GM23248 (cell line): ENCODE measurements at regions not wholly inside any gene's neighbourhood (a gene's known extent, or its start where the extent isn't known, plus 50 kb on each side); places are given as distances from the start of the nearest gene placed in this dataset.
"Not testable (repeated sequence)": the region's sequence is repeated elsewhere in the genome, so short reads cannot be mapped to it uniquely, and the experiment has no call there.

Experiments used
- DNase-seq: peaks from one replicate; pipeline ENCODE4 v3.0.0-alpha.2; 2015
- H2AFZ ChIP-seq: fragments of 200-600 bp; sonication (generic); 2 replicates; pipeline ENCODE4 v1.6.1; 2016; ENCODE audit warnings: antibody characterized with exemption
- H3F3A ChIP-seq: fragments of 200-600 bp; sonication (generic); 2 replicates; pipeline ENCODE4 v1.6.1; 2016; ENCODE audit warnings: mild to moderate bottlenecking, antibody characterized with exemption, mixed run types; ENCODE audit not compliant: insufficient read depth
- H3K27ac ChIP-seq: fragments of 200-600 bp; sonication (generic); 2 replicates; pipeline ENCODE4 v1.5.1; 2016; ENCODE audit warnings: mild to moderate bottlenecking
- H3K27me3 ChIP-seq: fragments of 200-600 bp; sonication (generic); replicated peaks from 2 replicates; pipeline ENCODE4 v1.6.1; 2016; ENCODE audit warnings: mild to moderate bottlenecking; ENCODE audit not compliant: insufficient read depth
- H3K36me3 ChIP-seq: fragments of 200-600 bp; sonication (generic); 2 replicates; pipeline ENCODE4 v1.6.1; 2016; ENCODE audit warnings: low read depth, mild to moderate bottlenecking
- H3K4me1 ChIP-seq: fragments of 200-600 bp; sonication (generic); 2 replicates; pipeline ENCODE4 v1.6.1; 2016; ENCODE audit warnings: mild to moderate bottlenecking; ENCODE audit not compliant: insufficient read depth
- H3K4me2 ChIP-seq: fragments of 200-600 bp; sonication (generic); one replicate; pipeline ENCODE4 v1.6.1; 2016; ENCODE audit warnings: mild to moderate bottlenecking; ENCODE audit not compliant: unreplicated experiment
- H3K4me3 ChIP-seq: fragments of 200-600 bp; sonication (generic); 2 replicates; pipeline ENCODE4 v1.5.1; 2016; ENCODE audit warnings: mild to moderate bottlenecking
- H3K79me2 ChIP-seq: fragments of 200-600 bp; sonication (generic); 2 replicates; pipeline ENCODE4 v1.6.1; 2016; ENCODE audit warnings: mild to moderate bottlenecking; ENCODE audit not compliant: insufficient read depth
- H3K9ac ChIP-seq: fragments of 200-600 bp; sonication (generic); 2 replicates; pipeline ENCODE4 v1.6.1; 2016; ENCODE audit warnings: mild to moderate bottlenecking
- H3K9me2 ChIP-seq: fragments of 200-600 bp; sonication (generic); 2 replicates; pipeline ENCODE4 v1.6.1; 2016; ENCODE audit warnings: mixed run types, mild to moderate bottlenecking, moderate library complexity; ENCODE audit not compliant: insufficient read depth
- H3K9me3 ChIP-seq: fragments of 200-600 bp; sonication (generic); one replicate; pipeline ENCODE4 v1.6.1; 2017; ENCODE audit warnings: low read depth
- H4K20me1 ChIP-seq: fragments of 200-600 bp; sonication (generic); 2 replicates; pipeline ENCODE4 v1.6.0; 2016; ENCODE audit not compliant: insufficient read depth
- EZH2 ChIP-seq: fragments of 200-600 bp; sonication (generic); IDR thresholded peaks from 2 replicates; pipeline ENCODE4 v1.6.1; 2018; ENCODE audit warnings: antibody characterized with exemption, mild to moderate bottlenecking; ENCODE audit not compliant: insufficient read depth, poor library complexity, severe bottlenecking
- EZH2phosphoT487 ChIP-seq: fragments of 200-600 bp; sonication (generic); IDR thresholded peaks from 2 replicates; pipeline ENCODE4 v1.6.1; 2018; ENCODE audit warnings: antibody characterized with exemption, moderate library complexity, mild to moderate bottlenecking, low read depth; ENCODE audit not compliant: insufficient read depth
- WGBS, 2 experiments: methylation state at CpG; one replicate each; pipeline ENCODE4 v1.1.6; 2015 to 2017; ENCODE audit warnings: low lambda C conversion rate in 2 of 2, low coverage in 1 of 2; ENCODE audit errors: missing lambda C conversion rate in 2 of 2; 5-methylcytosine and 5-hydroxymethylcytosine counted together
- in situ Hi-C: fragments of 300-500 bp; cut with MboI; formaldehyde crosslinking; loops from 2 replicates; pipeline ENCODE4 v1.15.0; 2020

GRCh38 chr3:110878692-110879091 lies 192.9 kb upstream of the NECTIN3 start:
- Histone ChIP-seq H2AFZ (no peak overlapping the region), H3K79me2 (no peaks in the 10 kb centered on the region), H3K27ac (no peak overlapping the region), H3K4me1 (no peaks in the 10 kb centered on the region), H3K9ac (no peak overlapping the region), H3K4me3 (no peak overlapping the region), H3F3A (no peaks in the 10 kb centered on the region), H3K27me3 (no peaks in the 10 kb centered on the region), H3K4me2 (no peak overlapping the region), H3K9me3 (no peaks in the 10 kb centered on the region), H3K9me2 (no peaks in the 10 kb centered on the region), H3K36me3 (no peaks in the 10 kb centered on the region), H4K20me1 (no peaks in the 10 kb centered on the region)
- WGBS, 2 experiments: 69% methylated on average over 3 of the region's 3 CpGs
- no peak for DNase-seq
- no peak for TF ChIP-seq EZH2phosphoT487
- TF ChIP-seq EZH2: no peak
- in situ Hi-C loops: no loop called here

- Histone ChIP-seq H3K27ac (no peak overlapping the region), H3K4me1 (no peaks in the 10 kb centered on the region), H3K79me2 (no peaks in the 10 kb centered on the region), H3K9me3 (no peaks in the 10 kb centered on the region), H3K9ac (no peak overlapping the region), H3K36me3 (no peaks in the 10 kb centered on the region), H3K4me2 (no peak overlapping the region), H3K9me2 (no peaks in the 10 kb centered on the region), H3K4me3 (no peak overlapping the region), H3F3A (no peaks in the 10 kb centered on the region), H2AFZ (no peak overlapping the region), H4K20me1 (no peaks in the 10 kb centered on the region), H3K27me3 (no peaks in the 10 kb centered on the region)
- TF ChIP-seq EZH2phosphoT487 (no peak), EZH2 (no peak)
- 55 to 60% methylated on average over 4 of the region's 4 CpGs for WGBS, 2 experiments
- in situ Hi-C loops: no loop called here
- peak; percentile 13 for DNase-seq
Measured at GRCh38 chr3:110881069-110881468, 190.5 kb upstream of the NECTIN3 start.

- 72 to 78% methylated on average over 10 of the region's 10 CpGs for WGBS, 2 experiments
Measured at GRCh38 chr3:110886222-110886893, 185.3 kb upstream of the NECTIN3 start.

GRCh38 chr3:110887176-110887575 lies 184.4 kb upstream of the NECTIN3 start:
- H4K20me1 ChIP-seq: no peaks in the 10 kb centered on the region
- no peaks in the 10 kb centered on the region for H3F3A ChIP-seq
- H3K9me3 ChIP-seq: no peaks in the 10 kb centered on the region
- H3K36me3 ChIP-seq: no peaks in the 10 kb centered on the region
- H3K27ac ChIP-seq: no peak overlapping the region
- no peak overlapping the region for H3K4me2 ChIP-seq
- H3K4me1 ChIP-seq: no peaks in the 10 kb centered on the region
- H3K9me2 ChIP-seq: no peaks in the 10 kb centered on the region
- H3K27me3 ChIP-seq: no peaks in the 10 kb centered on the region
- no peaks in the 10 kb centered on the region for H3K79me2 ChIP-seq
- no peak overlapping the region for H3K9ac ChIP-seq
- TF ChIP-seq EZH2: no peak
- no peak for TF ChIP-seq EZH2phosphoT487
- WGBS, 2 experiments: 74 to 90% methylated on average over 1 of the region's 1 CpG
- no peak for DNase-seq
- no peak overlapping the region for H2AFZ ChIP-seq
- in situ Hi-C loops: no loop called here
- H3K4me3 ChIP-seq: no peak overlapping the region

More at GRCh38 chr3:110886222-110886893, 185.3 kb upstream of the NECTIN3 start:
- Histone ChIP-seq H3F3A (no peaks in the 10 kb centered on the region), H3K27ac (no peak overlapping the region), H3K36me3 (no peaks in the 10 kb centered on the region), H3K79me2 (no peaks in the 10 kb centered on the region), H3K4me2 (no peak overlapping the region), H3K4me1 (no peaks in the 10 kb centered on the region), H3K9me2 (no peaks in the 10 kb centered on the region), H3K4me3 (no peak overlapping the region), H3K27me3 (no peaks in the 10 kb centered on the region), H4K20me1 (no peaks in the 10 kb centered on the region), H3K9me3 (no peaks in the 10 kb centered on the region), H2AFZ (no peak overlapping the region), H3K9ac (no peak overlapping the region)
- DNase-seq: no peak
- TF ChIP-seq EZH2 (no peak), EZH2phosphoT487 (no peak)
- in situ Hi-C loops: no loop called here

GRCh38 chr3:110888625-110889375 lies 182.8 kb upstream of the NECTIN3 start:
- H2AFZ ChIP-seq, H3K9me2 ChIP-seq, in situ Hi-C loops, H3K27ac ChIP-seq, DNase-seq, H4K20me1 ChIP-seq, H3K36me3 ChIP-seq, H3K4me2 ChIP-seq, H3K9me3 ChIP-seq, H3K79me2 ChIP-seq, H3K9ac ChIP-seq, H3K27me3 ChIP-seq, H3K4me3 ChIP-seq, H3K4me1 ChIP-seq, H3F3A ChIP-seq: not testable (repeated sequence)
- 94 to 97% methylated on average over 22 to 32 of the region's 33 CpGs for WGBS, 2 experiments

DNA sequence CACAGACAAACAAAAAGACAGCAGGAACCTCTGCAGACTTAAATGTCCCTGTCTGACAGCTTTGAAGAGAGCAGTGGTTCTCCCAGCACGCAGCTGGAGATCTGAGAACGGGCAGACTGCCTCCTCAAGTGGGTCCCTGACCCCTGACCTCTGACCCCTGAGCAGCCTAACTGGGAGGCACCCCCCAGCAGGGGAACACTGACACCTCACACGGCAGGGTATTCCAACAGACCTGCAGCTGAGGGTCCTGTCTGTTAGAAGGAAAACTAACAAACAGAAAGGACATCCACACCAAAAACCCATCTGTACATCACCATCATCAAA lies 182.3 kb upstream of the NECTIN3 start:
- H3K27ac ChIP-seq, H3K36me3 ChIP-seq, H3K4me2 ChIP-seq, in situ Hi-C loops, H3K9me2 ChIP-seq, DNase-seq, H3F3A ChIP-seq, H3K4me1 ChIP-seq, H3K4me3 ChIP-seq, H3K9ac ChIP-seq, H3K9me3 ChIP-seq, H3K79me2 ChIP-seq, H4K20me1 ChIP-seq, H3K27me3 ChIP-seq, H2AFZ ChIP-seq: not testable (repeated sequence)
- 81 to 92% methylated on average over 2 of the region's 3 CpGs for WGBS, 2 experiments
